SK-N-SH (cell line): ENCODE measurements at regions not wholly inside any gene's neighbourhood (a gene's known extent, or its start where the extent isn't known, plus 50 kb on each side); places are given as distances from the start of the nearest gene placed in this dataset.

Source experiments
- CTCF ChIA-PET: fragments of 300-600, 350-600 bp; formaldehyde crosslinking; extraction: SDS; loops from one replicate; lab custom pipeline; 2021; lab: Yijun Ruan, JAX
- POLR2A ChIA-PET: fragments of 350-600 bp; sonication (Branson Sonifier 250); formaldehyde crosslinking; extraction: SDS; loops from one replicate; lab custom pipeline; 2020; ENCODE audit warnings: antibody characterized with exemption, inconsistent platforms; lab: Yijun Ruan, JAX
- DNase-seq: peaks from one replicate; pipeline ENCODE4 v3.0.0; 2012
- H2AFZ ChIP-seq: fragments of 200-600 bp; sonication (generic); 2 replicates; pipeline ENCODE4 v1.8.1; 2016; ENCODE audit warnings: antibody characterized with exemption, mild to moderate bottlenecking, low read depth
- H3F3A ChIP-seq: fragments of 200-600 bp; sonication (generic); replicated peaks from 2 replicates; pipeline ENCODE3; 2016; ENCODE audit warnings: antibody characterized with exemption, mild to moderate bottlenecking; ENCODE audit not compliant: insufficient read depth
- H3K27ac ChIP-seq, 2 experiments: fragments of 200-500 bp in 1 of 2; fragments of 200-600 bp in 1 of 2; sonication (Bioruptor generic) in 1 of 2; sonication (generic), shearing (Covaris generic) in 1 of 2; 2 replicates each; pipeline versions ENCODE4 v1.5.1 to v1.6.1; 2014 to 2016; ENCODE audit warnings: low read depth in 2 of 2, inconsistent platforms in 1 of 2, low read length in 1 of 2, mild to moderate bottlenecking in 1 of 2, mixed read lengths in 1 of 2
- H3K27me3 ChIP-seq: fragments of 200-600 bp; sonication (generic), shearing (Covaris generic); 2 replicates; pipeline ENCODE4 v1.6.1; 2016; ENCODE audit warnings: mixed run types; ENCODE audit not compliant: insufficient read depth
- H3K36me3 ChIP-seq, 2 experiments: fragments of 200-500 bp in 1 of 2; fragments of 200-600 bp in 1 of 2; sonication (Bioruptor generic) in 1 of 2; sonication (generic) in 1 of 2; replicated peaks in 1 of 2; 2 replicates each; pipeline versions ENCODE3 to v1.5.1; 2014 to 2016; ENCODE audit warnings: low read length in 1 of 2, mild to moderate bottlenecking in 1 of 2; ENCODE audit not compliant: insufficient read depth in 2 of 2, control insufficient read depth in 1 of 2
- H3K4me1 ChIP-seq, 2 experiments: fragments of 200-500 bp in 1 of 2; fragments of 200-600 bp in 1 of 2; sonication (Bioruptor generic) in 1 of 2; sonication (generic), shearing (Covaris generic) in 1 of 2; 2 replicates each; pipeline versions ENCODE4 v1.5.1 to v1.6.1; 2014 to 2016; ENCODE audit warnings: low read depth in 1 of 2, low read length in 1 of 2, mixed run types in 1 of 2; ENCODE audit not compliant: insufficient read depth in 2 of 2, control insufficient read depth in 1 of 2
- H3K4me2 ChIP-seq: fragments of 200-600 bp; sonication (generic), shearing (Covaris generic); 2 replicates; pipeline ENCODE4 v1.6.1; 2017; ENCODE audit warnings: mixed run types
- H3K4me3 ChIP-seq, 2 experiments: fragments of 200-500 bp in 1 of 2; fragments of 200-600 bp in 1 of 2; sonication (Bioruptor generic) in 1 of 2; sonication (generic), shearing (Covaris generic) in 1 of 2; 2 replicates each; pipeline versions ENCODE4 v1.5.1 to v1.8.1; 2014 to 2016; ENCODE audit warnings: low read depth in 2 of 2, inconsistent platforms in 1 of 2, low read length in 1 of 2, mild to moderate bottlenecking in 1 of 2, mixed read lengths in 1 of 2, moderate library complexity in 1 of 2
- H3K79me2 ChIP-seq: fragments of 200-600 bp; sonication (generic); 2 replicates; pipeline ENCODE4 v1.8.1; 2017; ENCODE audit warnings: mild to moderate bottlenecking; ENCODE audit not compliant: insufficient read depth
- H3K9ac ChIP-seq: fragments of 200-600 bp; sonication (generic); 2 replicates; pipeline ENCODE4 v1.6.1; 2017; ENCODE audit warnings: mixed run types
- H3K9me2 ChIP-seq: fragments of 200-600 bp; sonication (generic); 2 replicates; pipeline ENCODE4 v1.6.1; 2017; ENCODE audit warnings: mixed run types
- H3K9me3 ChIP-seq: fragments of 200-600 bp; sonication (generic); 2 replicates; pipeline ENCODE4 v1.6.1; 2017; ENCODE audit warnings: mixed run types, mild to moderate bottlenecking, moderate library complexity
- H4K20me1 ChIP-seq: fragments of 200-600 bp; sonication (generic); 2 replicates; pipeline ENCODE4 v1.6.1; 2017; ENCODE audit warnings: mild to moderate bottlenecking, mixed run types; ENCODE audit not compliant: insufficient read depth
- EZH2phosphoT487 ChIP-seq: fragments of 200-600 bp; sonication (generic); IDR thresholded peaks from 2 replicates; pipeline ENCODE4 v1.6.1; 2017; ENCODE audit warnings: low read depth, mixed run types, mild to moderate bottlenecking, antibody characterized with exemption, moderate library complexity, borderline replicate concordance
- GABPA ChIP-seq: IDR thresholded peaks from 2 replicates; pipeline ENCODE4 v1.4.0; 2012; ENCODE audit warnings: low read depth, mild to moderate bottlenecking
- GATA2 ChIP-seq: sonication (generic); formaldehyde crosslinking; IDR thresholded peaks from 2 replicates; pipeline ENCODE4 v1.5.0; 2020; ENCODE audit warnings: mild to moderate bottlenecking, missing genetic modification reagents
- MEF2A ChIP-seq: IDR thresholded peaks from 2 replicates; pipeline ENCODE4 v1.4.0; 2012; ENCODE audit warnings: low read depth, borderline replicate concordance
- NRF1 ChIP-seq: IDR thresholded peaks from 2 replicates; pipeline ENCODE4 v1.6.1; 2012; ENCODE audit warnings: low read depth, mild to moderate bottlenecking, low read length
- POLR2AphosphoS5 ChIP-seq: IDR thresholded peaks from 2 replicates; pipeline ENCODE4 v1.6.1; 2012; ENCODE audit warnings: low read depth, low read length
- RAD21 ChIP-seq: IDR thresholded peaks from 2 replicates; pipeline ENCODE4 v1.6.1; 2012; ENCODE audit warnings: mild to moderate bottlenecking, low read length
- RXRA ChIP-seq: IDR thresholded peaks from 2 replicates; pipeline ENCODE4 v1.4.0; 2012; ENCODE audit warnings: low read depth, mild to moderate bottlenecking, borderline replicate concordance
- SMC3 ChIP-seq: IDR thresholded peaks from 2 replicates; pipeline ENCODE4 v1.6.1; 2012; ENCODE audit warnings: low read depth, low read length, improper control_type of control experiment
- WGBS: methylation state at CpG from one replicate; pipeline ENCODE4 v1.1.6; 2017; ENCODE audit warnings: low lambda C conversion rate; 5-methylcytosine and 5-hydroxymethylcytosine counted together
- TF ChIP-seq, protein P1 (sequence below): fragments of 150-350 bp; IDR thresholded peaks from 2 replicates; pipeline ENCODE4 v1.6.1; 2016; ENCODE audit warnings: mild to moderate bottlenecking, low read depth, low read length
- TF ChIP-seq, protein P2 (sequence below): IDR thresholded peaks from 2 replicates; pipeline ENCODE4 v1.4.0; 2012; ENCODE audit warnings: low read depth, borderline replicate concordance
- TF ChIP-seq, protein P3 (sequence below): IDR thresholded peaks from 2 replicates; pipeline ENCODE4 v1.6.1; 2012; ENCODE audit warnings: mild to moderate bottlenecking, low read depth, low read length, moderate library complexity
- TF ChIP-seq, protein P4 (sequence below): IDR thresholded peaks from 2 replicates; pipeline ENCODE4; 2012
- TF ChIP-seq, protein P5 (sequence below): IDR thresholded peaks from 2 replicates; pipeline ENCODE4 v1.4.0; 2012; ENCODE audit warnings: low read depth

DNA sequence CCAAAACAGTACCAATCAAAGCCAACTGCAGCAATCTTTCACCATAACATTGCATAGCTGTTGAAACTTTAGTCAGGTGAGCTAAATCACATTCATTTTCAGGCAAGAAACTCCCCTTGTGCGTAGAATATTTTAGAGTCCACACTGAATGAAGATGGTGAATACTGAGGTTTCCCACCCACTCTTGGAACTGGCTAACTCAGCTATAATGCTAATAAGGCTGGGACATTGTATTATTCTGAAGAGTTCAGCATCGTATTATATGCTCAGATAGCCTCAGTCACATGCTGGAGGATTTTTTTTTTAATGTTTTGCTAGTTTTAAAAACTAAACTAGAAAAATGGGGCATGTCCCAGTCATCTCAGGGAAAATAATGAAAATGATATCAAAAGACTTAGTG, 352.3 kb upstream of the FMN2 start:
- no peak overlapping the region for H3K9ac ChIP-seq
- WGBS, result 75% methylated on average over 2 of the region's 2 CpGs
- H3K27ac ChIP-seq, result peak overlapping the region in 1 of 2 experiments; percentile 28; a peak in 1 of 4 replicates
- no peak overlapping the region for H3K4me3 ChIP-seq
- H3K36me3 ChIP-seq, result no peaks in the 10 kb centered on the region
- CTCF ChIA-PET, result interaction anchor here (1.1 to 2.0 kb wide), 2 partner anchors 10 to 15 kb away, joined by 3 to 6 read pairs; no protein-coding TSS in a partner anchor
- no peaks in the 10 kb centered on the region for H3K9me3 ChIP-seq
- POLR2A ChIA-PET, result no interaction called here
- no peaks in the 10 kb centered on the region for H3K27me3 ChIP-seq
- no peaks in the 10 kb centered on the region for H4K20me1 ChIP-seq
- DNase-seq, result no peak
- H3K4me1 ChIP-seq, result peaks cover 0 to 37% of the 10 kb centered on the region in 2 experiments; a peak in 2 of 4 replicates
- no peak overlapping the region for H3K4me2 ChIP-seq
- H2AFZ ChIP-seq, result no peak overlapping the region
- no peaks in the 10 kb centered on the region for H3K9me2 ChIP-seq
- H3F3A ChIP-seq, result peaks cover 1% of the 10 kb centered on the region
- TF ChIP-seq, protein P1, sequence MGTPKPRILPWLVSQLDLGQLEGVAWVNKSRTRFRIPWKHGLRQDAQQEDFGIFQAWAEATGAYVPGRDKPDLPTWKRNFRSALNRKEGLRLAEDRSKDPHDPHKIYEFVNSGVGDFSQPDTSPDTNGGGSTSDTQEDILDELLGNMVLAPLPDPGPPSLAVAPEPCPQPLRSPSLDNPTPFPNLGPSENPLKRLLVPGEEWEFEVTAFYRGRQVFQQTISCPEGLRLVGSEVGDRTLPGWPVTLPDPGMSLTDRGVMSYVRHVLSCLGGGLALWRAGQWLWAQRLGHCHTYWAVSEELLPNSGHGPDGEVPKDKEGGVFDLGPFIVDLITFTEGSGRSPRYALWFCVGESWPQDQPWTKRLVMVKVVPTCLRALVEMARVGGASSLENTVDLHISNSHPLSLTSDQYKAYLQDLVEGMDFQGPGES, result no peak
- no peak for TF ChIP-seq NRF1
- no peak for TF ChIP-seq MEF2A
- TF ChIP-seq, protein P2, sequence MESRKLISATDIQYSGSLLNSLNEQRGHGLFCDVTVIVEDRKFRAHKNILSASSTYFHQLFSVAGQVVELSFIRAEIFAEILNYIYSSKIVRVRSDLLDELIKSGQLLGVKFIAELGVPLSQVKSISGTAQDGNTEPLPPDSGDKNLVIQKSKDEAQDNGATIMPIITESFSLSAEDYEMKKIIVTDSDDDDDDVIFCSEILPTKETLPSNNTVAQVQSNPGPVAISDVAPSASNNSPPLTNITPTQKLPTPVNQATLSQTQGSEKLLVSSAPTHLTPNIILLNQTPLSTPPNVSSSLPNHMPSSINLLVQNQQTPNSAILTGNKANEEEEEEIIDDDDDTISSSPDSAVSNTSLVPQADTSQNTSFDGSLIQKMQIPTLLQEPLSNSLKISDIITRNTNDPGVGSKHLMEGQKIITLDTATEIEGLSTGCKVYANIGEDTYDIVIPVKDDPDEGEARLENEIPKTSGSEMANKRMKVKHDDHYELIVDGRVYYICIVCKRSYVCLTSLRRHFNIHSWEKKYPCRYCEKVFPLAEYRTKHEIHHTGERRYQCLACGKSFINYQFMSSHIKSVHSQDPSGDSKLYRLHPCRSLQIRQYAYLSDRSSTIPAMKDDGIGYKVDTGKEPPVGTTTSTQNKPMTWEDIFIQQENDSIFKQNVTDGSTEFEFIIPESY, result no peak
- TF ChIP-seq, protein P3, sequence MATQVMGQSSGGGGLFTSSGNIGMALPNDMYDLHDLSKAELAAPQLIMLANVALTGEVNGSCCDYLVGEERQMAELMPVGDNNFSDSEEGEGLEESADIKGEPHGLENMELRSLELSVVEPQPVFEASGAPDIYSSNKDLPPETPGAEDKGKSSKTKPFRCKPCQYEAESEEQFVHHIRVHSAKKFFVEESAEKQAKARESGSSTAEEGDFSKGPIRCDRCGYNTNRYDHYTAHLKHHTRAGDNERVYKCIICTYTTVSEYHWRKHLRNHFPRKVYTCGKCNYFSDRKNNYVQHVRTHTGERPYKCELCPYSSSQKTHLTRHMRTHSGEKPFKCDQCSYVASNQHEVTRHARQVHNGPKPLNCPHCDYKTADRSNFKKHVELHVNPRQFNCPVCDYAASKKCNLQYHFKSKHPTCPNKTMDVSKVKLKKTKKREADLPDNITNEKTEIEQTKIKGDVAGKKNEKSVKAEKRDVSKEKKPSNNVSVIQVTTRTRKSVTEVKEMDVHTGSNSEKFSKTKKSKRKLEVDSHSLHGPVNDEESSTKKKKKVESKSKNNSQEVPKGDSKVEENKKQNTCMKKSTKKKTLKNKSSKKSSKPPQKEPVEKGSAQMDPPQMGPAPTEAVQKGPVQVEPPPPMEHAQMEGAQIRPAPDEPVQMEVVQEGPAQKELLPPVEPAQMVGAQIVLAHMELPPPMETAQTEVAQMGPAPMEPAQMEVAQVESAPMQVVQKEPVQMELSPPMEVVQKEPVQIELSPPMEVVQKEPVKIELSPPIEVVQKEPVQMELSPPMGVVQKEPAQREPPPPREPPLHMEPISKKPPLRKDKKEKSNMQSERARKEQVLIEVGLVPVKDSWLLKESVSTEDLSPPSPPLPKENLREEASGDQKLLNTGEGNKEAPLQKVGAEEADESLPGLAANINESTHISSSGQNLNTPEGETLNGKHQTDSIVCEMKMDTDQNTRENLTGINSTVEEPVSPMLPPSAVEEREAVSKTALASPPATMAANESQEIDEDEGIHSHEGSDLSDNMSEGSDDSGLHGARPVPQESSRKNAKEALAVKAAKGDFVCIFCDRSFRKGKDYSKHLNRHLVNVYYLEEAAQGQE, result no peak
- no peak for TF ChIP-seq POLR2AphosphoS5
- no peak for TF ChIP-seq RAD21
- no peak for TF ChIP-seq EZH2phosphoT487
- TF ChIP-seq, protein P4, sequence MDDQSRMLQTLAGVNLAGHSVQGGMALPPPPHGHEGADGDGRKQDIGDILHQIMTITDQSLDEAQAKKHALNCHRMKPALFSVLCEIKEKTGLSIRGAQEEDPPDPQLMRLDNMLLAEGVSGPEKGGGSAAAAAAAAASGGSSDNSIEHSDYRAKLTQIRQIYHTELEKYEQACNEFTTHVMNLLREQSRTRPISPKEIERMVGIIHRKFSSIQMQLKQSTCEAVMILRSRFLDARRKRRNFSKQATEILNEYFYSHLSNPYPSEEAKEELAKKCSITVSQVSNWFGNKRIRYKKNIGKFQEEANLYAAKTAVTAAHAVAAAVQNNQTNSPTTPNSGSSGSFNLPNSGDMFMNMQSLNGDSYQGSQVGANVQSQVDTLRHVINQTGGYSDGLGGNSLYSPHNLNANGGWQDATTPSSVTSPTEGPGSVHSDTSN, result no peak
- TF ChIP-seq GABPA, result no peak
- no peak for TF ChIP-seq RXRA
- no peak for TF ChIP-seq SMC3
- TF ChIP-seq GATA2 (CRISPR knock-in tag), result no peak
- TF ChIP-seq, protein P5, sequence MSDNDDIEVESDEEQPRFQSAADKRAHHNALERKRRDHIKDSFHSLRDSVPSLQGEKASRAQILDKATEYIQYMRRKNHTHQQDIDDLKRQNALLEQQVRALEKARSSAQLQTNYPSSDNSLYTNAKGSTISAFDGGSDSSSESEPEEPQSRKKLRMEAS, result no peak
- H3K79me2 ChIP-seq, result no peaks in the 10 kb centered on the region
